Prostate gland (tissue), 2 donors: ENCODE measurements at regions not wholly inside any gene's neighbourhood (a gene's known extent, or its start where the extent isn't known, plus 50 kb on each side); places are given as distances from the start of the nearest gene placed in this dataset.

Experiments
- DNase-seq: peaks from one replicate; pipeline ENCODE4 v3.0.0-alpha.2; 2019; ENCODE audit warnings: low spot score
- H3K27ac ChIP-seq, 2 donors: fragments of 200-600 bp; sonication (generic); 2 replicates each; pipeline ENCODE4 v1.5.1; 2017 to 2019
- H3K27me3 ChIP-seq: fragments of 200-600 bp; sonication (generic); replicated peaks from 2 replicates; pipeline ENCODE4 v1.5.1; 2019; ENCODE audit not compliant: insufficient read depth
- H3K36me3 ChIP-seq, 2 donors: fragments of 200-600 bp; sonication (generic); 1 replicate in 1 of 2; 2 replicates in 1 of 2; pipeline versions ENCODE4 v1.5.1 to v1.8.1; 2017 to 2019
- H3K4me1 ChIP-seq: fragments of 200-600 bp; sonication (generic); replicated peaks from 2 replicates; pipeline ENCODE4 v1.5.1; 2019
- H3K4me3 ChIP-seq, 2 donors: fragments of 200-600 bp; sonication (generic); 2 replicates each; pipeline ENCODE4 v1.5.1; 2017 to 2019
- H3K9me3 ChIP-seq: fragments of 200-600 bp; sonication (generic); 2 replicates; pipeline ENCODE4 v1.5.1; 2017
- CTCF ChIP-seq, 4 experiments: fragments of 200-600 bp in 2 of 4; fragments of 450-650 bp in 2 of 4; sonication (generic) in 2 of 4; IDR thresholded peaks; 1 replicate in 3 of 4; 2 replicates in 1 of 4; pipeline ENCODE4 v1.5.1; 2016 to 2019; ENCODE audit warnings: antibody characterized with exemption in 4 of 4, mild to moderate bottlenecking in 2 of 4, moderate library complexity in 2 of 4
- POLR2A ChIP-seq: fragments of 450-650 bp; IDR thresholded peaks from one replicate; pipeline ENCODE4 v1.6.1; 2016; ENCODE audit warnings: antibody characterized with exemption, mild to moderate bottlenecking
- POLR2AphosphoS5 ChIP-seq: sonication (generic); formaldehyde crosslinking; IDR thresholded peaks from one replicate; pipeline ENCODE4 v1.6.1; 2017; ENCODE audit warnings: antibody characterized with exemption
- WGBS: methylation state at CpG from one replicate; pipeline ENCODE4 v1.1.5; 2018; 5-methylcytosine and 5-hydroxymethylcytosine counted together
- intact Hi-C: fragments of 100-400 bp; cut with DNase I; formaldehyde crosslinking; loops from one replicate; pipeline ENCODE4 v1.14.2; 2022

- Histone ChIP-seq H3K27ac (no peak overlapping the region), H3K36me3 (no peaks in the 10 kb centered on the region), H3K9me3 (no peaks in the 10 kb centered on the region), H3K4me3 (no peak overlapping the region), H3K27me3 (peaks cover 2% of the 10 kb centered on the region), H3K4me1 (no peaks in the 10 kb centered on the region)
- 93% methylated on average over 23 of the region's 23 CpGs for WGBS
- TF ChIP-seq CTCF (IDR thresholded peaks at IDR 0.05) (no peak), POLR2A (no peak), POLR2AphosphoS5 (no peak)
- DNase-seq: no peak
- intact Hi-C loops: no loop called here
Measured at GRCh38 chr1:2970311-2971071, 50.8 kb upstream of the ACTRT2 start.

GRCh38 chr1:2971101-2971501, 50.2 kb upstream of the ACTRT2 start:
- no peak for DNase-seq
- H3K27me3 ChIP-seq: peaks cover 2% of the 10 kb centered on the region
- no peak overlapping the region for H3K4me3 ChIP-seq
- WGBS: 92% methylated on average over 8 of the region's 9 CpGs
- H3K27ac ChIP-seq: no peak overlapping the region
- no peaks in the 10 kb centered on the region for H3K9me3 ChIP-seq
- no peaks in the 10 kb centered on the region for H3K36me3 ChIP-seq
- H3K4me1 ChIP-seq: no peaks in the 10 kb centered on the region
- TF ChIP-seq CTCF (IDR thresholded peaks at IDR 0.05) (no peak), POLR2AphosphoS5 (no peak), POLR2A (no peak)
- intact Hi-C loops: no loop called here
